BJ (cell line): ENCODE measurements at regions not wholly inside any gene's neighbourhood (a gene's known extent, or its start where the extent isn't known, plus 50 kb on each side); places are given as distances from the start of the nearest gene placed in this dataset.

Source experiments
- CTCF ChIA-PET: fragments of 350-600 bp; formaldehyde crosslinking; extraction: SDS; loops from one replicate; lab custom pipeline; 2021; ENCODE audit warnings: antibody characterized with exemption, inconsistent platforms; lab: Yijun Ruan, JAX
- POLR2A ChIA-PET: fragments of 300-600 bp; sonication (Branson Sonifier 250); formaldehyde crosslinking; extraction: SDS; loops from one replicate; lab custom pipeline; 2021; ENCODE audit warnings: antibody characterized with exemption; lab: Charles Lee
- DNase-seq: peaks from one replicate; pipeline ENCODE4 v3.0.0-alpha.2; 2011; ENCODE audit warnings: low read depth
- H3K27me3 ChIP-seq: 2 replicates; pipeline ENCODE4 v1.6.0; 2011; ENCODE audit warnings: low read length; ENCODE audit not compliant: control insufficient read depth, insufficient read depth
- H3K36me3 ChIP-seq: 2 replicates; pipeline ENCODE4 v1.5.1; 2011; ENCODE audit warnings: low read length; ENCODE audit not compliant: control insufficient read depth, insufficient read depth
- H3K4me3 ChIP-seq: 2 replicates; pipeline ENCODE4 v1.5.1; 2011; ENCODE audit warnings: low read depth, mild to moderate bottlenecking, control low read depth, low read length
- TF ChIP-seq, protein P1 (sequence below): IDR thresholded peaks from 2 replicates; pipeline ENCODE4 v1.5.1; 2011; ENCODE audit warnings: low read depth, mild to moderate bottlenecking, control low read depth, inconsistent platforms, low read length, moderate library complexity; ENCODE audit not compliant: insufficient read depth

DNA sequence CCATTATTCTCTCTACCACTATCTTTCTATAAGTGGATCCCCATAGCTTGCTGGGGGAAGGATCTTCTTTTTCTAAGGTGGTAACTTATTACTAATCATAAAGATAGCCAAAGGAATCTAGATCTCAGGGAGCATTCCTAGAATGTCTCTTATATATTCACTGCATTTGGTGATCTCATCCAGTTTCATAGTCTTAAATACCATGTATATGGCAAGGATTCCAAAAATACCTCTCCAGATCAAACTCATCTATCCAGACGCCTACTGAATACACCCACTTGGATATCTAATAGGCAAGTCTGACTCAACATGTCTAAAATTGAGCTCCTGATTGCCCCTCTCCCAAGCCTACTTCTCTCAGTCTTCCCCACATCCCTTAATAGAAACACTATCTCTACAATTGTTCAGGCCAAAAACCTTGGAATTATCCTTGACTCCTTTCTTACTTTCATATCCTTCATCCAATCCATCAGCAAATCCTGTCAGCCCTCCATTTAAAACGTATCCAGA, 264.4 kb downstream of the HACE1 start:
- TF ChIP-seq, protein P1, sequence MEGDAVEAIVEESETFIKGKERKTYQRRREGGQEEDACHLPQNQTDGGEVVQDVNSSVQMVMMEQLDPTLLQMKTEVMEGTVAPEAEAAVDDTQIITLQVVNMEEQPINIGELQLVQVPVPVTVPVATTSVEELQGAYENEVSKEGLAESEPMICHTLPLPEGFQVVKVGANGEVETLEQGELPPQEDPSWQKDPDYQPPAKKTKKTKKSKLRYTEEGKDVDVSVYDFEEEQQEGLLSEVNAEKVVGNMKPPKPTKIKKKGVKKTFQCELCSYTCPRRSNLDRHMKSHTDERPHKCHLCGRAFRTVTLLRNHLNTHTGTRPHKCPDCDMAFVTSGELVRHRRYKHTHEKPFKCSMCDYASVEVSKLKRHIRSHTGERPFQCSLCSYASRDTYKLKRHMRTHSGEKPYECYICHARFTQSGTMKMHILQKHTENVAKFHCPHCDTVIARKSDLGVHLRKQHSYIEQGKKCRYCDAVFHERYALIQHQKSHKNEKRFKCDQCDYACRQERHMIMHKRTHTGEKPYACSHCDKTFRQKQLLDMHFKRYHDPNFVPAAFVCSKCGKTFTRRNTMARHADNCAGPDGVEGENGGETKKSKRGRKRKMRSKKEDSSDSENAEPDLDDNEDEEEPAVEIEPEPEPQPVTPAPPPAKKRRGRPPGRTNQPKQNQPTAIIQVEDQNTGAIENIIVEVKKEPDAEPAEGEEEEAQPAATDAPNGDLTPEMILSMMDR: no peak
- DNase-seq: no peak
- no peaks in the 10 kb centered on the region for H3K36me3 ChIP-seq
- ChIA-PET POLR2A (no interaction called here), CTCF (no interaction called here)
- no peaks in the 10 kb centered on the region for H3K27me3 ChIP-seq
- no peak overlapping the region for H3K4me3 ChIP-seq

DNA sequence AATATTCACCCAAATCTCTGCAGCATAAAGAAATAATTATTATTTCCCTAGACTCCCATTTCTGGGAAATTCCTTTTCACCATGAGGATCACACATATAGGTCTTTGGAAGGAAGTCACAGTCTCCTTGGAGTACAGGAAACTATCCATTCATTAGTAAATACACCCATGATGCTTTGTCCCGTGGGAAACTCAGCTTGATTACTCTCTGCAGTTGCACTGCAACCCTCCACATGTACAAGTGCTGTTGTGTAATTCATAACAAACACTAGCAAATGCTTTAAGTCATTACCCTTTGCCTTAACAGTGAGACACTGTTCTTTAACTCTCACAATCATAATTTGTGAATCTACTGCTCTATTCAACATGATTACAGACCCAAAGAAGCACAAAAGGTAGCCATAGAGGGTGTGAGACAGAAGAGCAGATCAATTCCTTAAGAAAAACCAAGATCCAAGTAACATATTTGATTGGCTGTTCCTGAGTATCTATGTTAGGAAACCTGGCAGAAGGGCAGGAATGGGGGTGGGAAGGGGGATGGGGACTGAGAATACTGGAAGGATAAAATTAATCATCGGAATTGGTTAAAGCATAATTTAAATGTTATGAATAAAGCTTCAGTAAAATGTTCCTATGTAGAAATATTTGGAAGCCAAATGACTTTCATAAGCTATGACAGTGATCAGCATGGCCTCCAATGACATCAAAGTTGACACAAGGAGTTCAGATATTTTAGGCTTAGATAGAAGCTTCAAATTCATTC, 268.0 kb downstream of the HACE1 start:
- TF ChIP-seq, protein P1: no peak
- Histone ChIP-seq H3K4me3 (no peak overlapping the region), H3K27me3 (no peaks in the 10 kb centered on the region), H3K36me3 (no peaks in the 10 kb centered on the region)
- ChIA-PET POLR2A (no interaction called here), CTCF (interaction anchor here (1.1 to 1.2 kb wide), 2 partner anchors 9 to 15 kb away, joined by 3 to 4 read pairs; no protein-coding TSS in a partner anchor)
- DNase-seq: no peak

DNA sequence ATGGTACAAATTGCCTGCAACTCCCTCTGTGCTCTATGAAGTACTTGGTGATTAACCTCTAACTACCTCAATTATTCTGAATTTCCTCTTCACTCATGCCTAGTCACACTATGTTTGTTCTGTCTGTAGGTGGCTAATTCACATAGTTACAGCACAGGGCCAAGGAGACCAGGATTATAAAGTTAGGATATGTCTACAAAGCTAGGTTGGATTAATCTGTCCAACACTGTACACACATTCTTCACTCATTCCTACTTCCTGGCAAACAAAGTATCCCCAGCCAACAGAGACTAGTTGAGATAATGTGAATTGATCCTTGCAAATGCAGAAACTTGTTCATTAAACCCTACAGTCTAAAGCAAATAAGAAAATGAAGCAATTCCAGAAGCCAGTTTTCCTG, 269.8 kb downstream of the HACE1 start:
- ChIA-PET POLR2A (no interaction called here), CTCF (no interaction called here)
- DNase-seq: no peak
- H3K4me3 ChIP-seq: no peak overlapping the region
- TF ChIP-seq, protein P1: no peak
- H3K36me3 ChIP-seq: no peaks in the 10 kb centered on the region
- no peaks in the 10 kb centered on the region for H3K27me3 ChIP-seq

DNA sequence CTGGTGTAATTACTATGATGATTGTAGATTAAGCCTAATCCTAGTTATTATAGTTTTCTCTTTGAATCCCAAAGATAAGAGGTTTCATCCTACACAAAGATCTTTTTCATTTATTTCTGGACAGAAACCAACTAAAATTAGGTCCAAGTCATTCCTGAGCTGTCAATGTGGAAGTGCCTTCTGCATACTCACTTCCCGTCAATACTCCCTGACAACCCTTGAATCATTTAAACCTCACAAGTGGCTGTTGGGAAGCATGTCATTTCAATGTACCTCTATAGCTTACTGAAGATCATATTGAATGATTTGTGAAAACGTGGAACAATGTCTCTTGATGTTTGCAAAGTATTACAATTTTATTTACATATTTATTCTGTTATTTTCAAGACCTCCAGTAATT, 274.1 kb downstream of the HACE1 start:
- DNase-seq: no peak
- TF ChIP-seq, protein P1: no peak
- no peaks in the 10 kb centered on the region for H3K36me3 ChIP-seq
- no peak overlapping the region for H3K4me3 ChIP-seq
- ChIA-PET POLR2A (no interaction called here), CTCF (interaction anchor here (0.7 kb wide), 1 partner anchor 28 kb away, joined by 4 read pairs; no protein-coding TSS in a partner anchor)
- H3K27me3 ChIP-seq: no peaks in the 10 kb centered on the region

DNA sequence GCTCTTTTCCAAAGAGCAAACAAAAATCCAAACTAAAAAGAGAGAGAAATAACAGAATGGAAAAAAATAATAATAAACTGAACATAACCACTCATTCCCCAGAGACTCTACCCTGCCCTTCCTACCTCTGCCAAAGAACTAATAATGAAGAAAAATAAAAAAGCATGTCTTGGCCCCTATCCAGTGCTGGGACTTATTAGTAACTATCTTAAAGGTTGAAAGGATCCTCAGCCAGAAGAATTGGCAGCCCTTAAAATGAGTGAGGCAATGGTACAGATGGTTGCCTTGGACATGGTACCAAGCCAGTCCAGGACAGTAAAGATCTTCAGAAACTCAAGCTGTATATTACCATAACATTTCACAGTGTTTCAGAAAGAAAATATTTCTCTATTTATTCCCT, 279.3 kb downstream of the HACE1 start:
- Histone ChIP-seq H3K36me3 (no peaks in the 10 kb centered on the region), H3K4me3 (no peak overlapping the region), H3K27me3 (no peaks in the 10 kb centered on the region)
- DNase-seq: no peak
- TF ChIP-seq, protein P1: no peak
- ChIA-PET CTCF (no interaction called here), POLR2A (no interaction called here)
